ENCODE measurements at regions not wholly inside any gene's neighbourhood (a gene's known extent, or its start where the extent isn't known, plus 50 kb on each side); places are given as distances from the start of the nearest gene placed in this dataset.
"Not testable (repeated sequence)": the region's sequence is repeated elsewhere in the genome, so short reads cannot be mapped to it uniquely, and the experiment has no call there.

- FAIRE-seq (no peak), DNase-seq (ENCODE audit: low spot score) (no peak)
Observed at GRCh38 chr7:81839708-81840369, 70.0 kb upstream of the HGF start.

- FAIRE-seq: no peak
Observed at GRCh38 chr7:81833401-81833800, 63.6 kb upstream of the HGF start.

GRCh38 chr7:81831883-81832282, 62.0 kb upstream of the HGF start:
- no peak for FAIRE-seq
- no peak for DNase-seq (ENCODE audit: low spot score)

More at GRCh38 chr7:81833401-81833800, 63.6 kb upstream of the HGF start:
- DNase-seq (ENCODE audit: low spot score): no peak

- FAIRE-seq; DNase-seq (ENCODE audit: low spot score): not testable (repeated sequence)
Observed at GRCh38 chr7:81829511-81829910, 59.7 kb upstream of the HGF start.

DNA sequence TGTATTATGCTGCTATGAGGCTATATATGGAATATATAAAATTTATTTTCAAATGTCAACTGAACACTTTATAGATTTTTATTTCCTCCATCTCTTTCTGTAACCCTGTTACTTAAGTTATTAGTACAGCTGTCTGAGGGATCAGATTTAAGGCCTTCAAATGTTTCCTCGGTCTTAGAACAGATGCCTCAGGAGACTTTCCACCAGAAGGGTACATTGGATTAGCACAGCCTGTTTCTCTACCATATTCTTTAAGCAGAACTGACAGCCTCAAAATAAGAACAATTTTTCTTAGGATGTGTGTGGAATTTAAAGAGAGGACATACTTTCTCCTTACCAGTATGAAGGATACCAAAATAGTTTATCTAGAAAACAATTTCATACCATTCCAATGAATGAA, 53.0 kb upstream of the HGF start:
- DNase-seq (ENCODE audit: low spot score): no peak
- FAIRE-seq: no peak

GRCh38 chr7:81819861-81820260, 50.0 kb upstream of the HGF start:
- DNase-seq (ENCODE audit: low spot score): no peak
- FAIRE-seq: no peak

All from urothelium cell line (cell line).